Central memory CD8-positive, alpha-beta T cell (primary cell): ENCODE measurements at regions not wholly inside any gene's neighbourhood (a gene's known extent, or its start where the extent isn't known, plus 50 kb on each side); places are given as distances from the start of the nearest gene placed in this dataset.

Experiments
- ATAC-seq: fragments of 150-1000 bp; cut with Tn5 transposase; replicated peaks from 2 replicates; pipeline ENCODE4 v1.10.0; 2022; ENCODE audit warnings: mild to moderate bottlenecking, moderate FRiP score, moderate number of reproducible peaks; ENCODE audit not compliant: poor library complexity, severe bottlenecking; ENCODE audit errors: extremely low read depth
- DNase-seq, 2 donors: peaks; one replicate each; pipeline ENCODE4 v3.0.0; 2021; ENCODE audit warnings: low spot score in 2 of 2
- H3K27ac Mint-ChIP-seq: one replicate; pipeline ENCODE4 v1.8.0; 2022; ENCODE audit warnings: low read depth, mild to moderate bottlenecking, moderate library complexity, mixed read lengths
- H3K27me3 Mint-ChIP-seq: one replicate; pipeline ENCODE4 v1.8.0; 2022; ENCODE audit warnings: mixed read lengths
- H3K36me3 Mint-ChIP-seq: one replicate; pipeline ENCODE4 v1.8.0; 2022; ENCODE audit warnings: mild to moderate bottlenecking, moderate library complexity, mixed read lengths; ENCODE audit not compliant: insufficient read depth
- H3K4me1 Mint-ChIP-seq: one replicate; pipeline ENCODE4 v1.8.0; 2022; ENCODE audit warnings: mixed read lengths
- H3K4me3 Mint-ChIP-seq: one replicate; pipeline ENCODE4 v1.8.0; 2022; ENCODE audit warnings: mild to moderate bottlenecking, moderate library complexity, mixed read lengths
- H3K9me3 Mint-ChIP-seq: one replicate; pipeline ENCODE4 v1.8.0; 2022; ENCODE audit warnings: mixed read lengths

GRCh38 chr4:62588671-62589070 lies 1388.5 kb downstream of the ADGRL3 start:
- no peak overlapping the region for H3K4me3 Mint-ChIP-seq
- no peak overlapping the region for H3K27ac Mint-ChIP-seq
- no peaks in the 10 kb centered on the region for H3K36me3 Mint-ChIP-seq
- H3K9me3 Mint-ChIP-seq = peaks cover 19% of the 10 kb centered on the region
- ATAC-seq = no peak
- no peak for DNase-seq
- no peaks in the 10 kb centered on the region for H3K4me1 Mint-ChIP-seq
- no peaks in the 10 kb centered on the region for H3K27me3 Mint-ChIP-seq

- H3K36me3 Mint-ChIP-seq = no peaks in the 10 kb centered on the region
- no peak overlapping the region for H3K4me3 Mint-ChIP-seq
- no peak overlapping the region for H3K27ac Mint-ChIP-seq
- ATAC-seq (no peak), DNase-seq (no peak)
- H3K27me3 Mint-ChIP-seq = no peaks in the 10 kb centered on the region
- peaks cover 38% of the 10 kb centered on the region for H3K9me3 Mint-ChIP-seq
- H3K4me1 Mint-ChIP-seq = no peaks in the 10 kb centered on the region
These were observed 1371.4 kb downstream of the ADGRL3 start for GRCh38 chr4:62571494-62571893.

GRCh38 chr4:62560858-62561257 lies 1360.7 kb downstream of the ADGRL3 start:
- no peaks in the 10 kb centered on the region for H3K27me3 Mint-ChIP-seq
- no peak overlapping the region for H3K4me3 Mint-ChIP-seq
- DNase-seq = no peak
- H3K9me3 Mint-ChIP-seq = peaks cover 19% of the 10 kb centered on the region
- H3K36me3 Mint-ChIP-seq = no peaks in the 10 kb centered on the region
- no peak for ATAC-seq
- no peak overlapping the region for H3K27ac Mint-ChIP-seq
- no peaks in the 10 kb centered on the region for H3K4me1 Mint-ChIP-seq

GRCh38 chr4:62550121-62550520 lies 1350.0 kb downstream of the ADGRL3 start:
- no peaks in the 10 kb centered on the region for H3K27me3 Mint-ChIP-seq
- DNase-seq = no peak
- H3K36me3 Mint-ChIP-seq = no peaks in the 10 kb centered on the region
- peaks cover 18% of the 10 kb centered on the region for H3K9me3 Mint-ChIP-seq
- ATAC-seq = no peak
- no peak overlapping the region for H3K27ac Mint-ChIP-seq
- H3K4me3 Mint-ChIP-seq = no peak overlapping the region
- no peaks in the 10 kb centered on the region for H3K4me1 Mint-ChIP-seq

- Mint-ChIP-seq H3K27ac (no peak overlapping the region), H3K9me3 (peaks cover 12% of the 10 kb centered on the region), H3K4me3 (no peak overlapping the region), H3K4me1 (no peaks in the 10 kb centered on the region), H3K36me3 (no peaks in the 10 kb centered on the region), H3K27me3 (no peaks in the 10 kb centered on the region)
- DNase-seq (no peak), ATAC-seq (no peak)
These were observed 1349.5 kb downstream of the ADGRL3 start for GRCh38 chr4:62549601-62550000.

DNA sequence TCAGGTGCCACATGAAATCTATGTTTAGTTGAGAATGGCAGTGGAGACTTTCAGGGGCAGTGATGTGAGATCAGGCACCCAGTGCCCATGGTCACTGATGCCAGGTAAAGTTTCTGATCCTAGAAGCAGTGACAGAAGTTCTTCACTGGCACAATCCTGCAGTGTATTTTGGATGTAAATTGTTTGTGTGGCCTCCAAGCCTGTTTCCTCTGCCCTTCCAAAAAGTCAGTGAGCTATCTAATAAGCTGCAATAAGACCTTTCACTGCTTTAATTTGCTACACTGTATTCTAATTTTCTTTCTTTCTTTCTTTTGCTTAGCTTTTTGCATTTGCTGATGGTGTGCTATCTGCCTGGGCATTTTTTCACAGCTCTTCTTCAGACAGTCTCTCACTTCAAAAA lies 1348.6 kb downstream of the ADGRL3 start:
- no peak overlapping the region for H3K27ac Mint-ChIP-seq
- no peaks in the 10 kb centered on the region for H3K27me3 Mint-ChIP-seq
- H3K4me1 Mint-ChIP-seq = no peaks in the 10 kb centered on the region
- no peak for ATAC-seq
- no peaks in the 10 kb centered on the region for H3K36me3 Mint-ChIP-seq
- peaks cover 6% of the 10 kb centered on the region for H3K9me3 Mint-ChIP-seq
- no peak overlapping the region for H3K4me3 Mint-ChIP-seq
- no peak for DNase-seq

- no peak overlapping the region for H3K27ac Mint-ChIP-seq
- no peaks in the 10 kb centered on the region for H3K27me3 Mint-ChIP-seq
- peaks cover 7% of the 10 kb centered on the region for H3K9me3 Mint-ChIP-seq
- H3K4me1 Mint-ChIP-seq = no peaks in the 10 kb centered on the region
- ATAC-seq = no peak
- no peak overlapping the region for H3K4me3 Mint-ChIP-seq
- DNase-seq = no peak
- no peaks in the 10 kb centered on the region for H3K36me3 Mint-ChIP-seq
These were observed 1348.0 kb downstream of the ADGRL3 start for GRCh38 chr4:62548108-62548524.

GRCh38 chr4:62544428-62544827 lies 1344.3 kb downstream of the ADGRL3 start:
- Mint-ChIP-seq H3K36me3 (no peaks in the 10 kb centered on the region), H3K27ac (no peak overlapping the region), H3K9me3 (peaks cover 22% of the 10 kb centered on the region), H3K4me3 (no peak overlapping the region), H3K4me1 (no peaks in the 10 kb centered on the region), H3K27me3 (no peaks in the 10 kb centered on the region)
- ATAC-seq = no peak
- DNase-seq = no peak

DNA sequence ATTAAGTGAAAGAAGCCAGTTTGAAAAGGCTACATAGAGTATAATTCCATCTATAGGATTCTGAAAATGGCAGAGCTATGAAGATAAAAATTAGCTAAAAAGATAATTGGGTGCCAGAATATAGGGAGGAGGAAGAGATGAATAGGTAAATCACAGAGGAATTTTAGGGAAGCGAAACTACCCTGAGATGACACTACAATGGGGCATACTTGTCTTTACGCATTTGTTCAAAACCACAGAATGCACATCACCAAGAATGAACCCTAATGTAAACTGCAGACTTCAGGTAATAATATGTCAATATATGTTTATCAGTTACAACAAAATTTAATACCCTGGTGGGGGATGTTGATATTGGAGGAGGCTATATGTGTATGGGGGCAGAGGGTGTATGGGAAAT lies 1342.9 kb downstream of the ADGRL3 start:
- H3K36me3 Mint-ChIP-seq = no peaks in the 10 kb centered on the region

DNA sequence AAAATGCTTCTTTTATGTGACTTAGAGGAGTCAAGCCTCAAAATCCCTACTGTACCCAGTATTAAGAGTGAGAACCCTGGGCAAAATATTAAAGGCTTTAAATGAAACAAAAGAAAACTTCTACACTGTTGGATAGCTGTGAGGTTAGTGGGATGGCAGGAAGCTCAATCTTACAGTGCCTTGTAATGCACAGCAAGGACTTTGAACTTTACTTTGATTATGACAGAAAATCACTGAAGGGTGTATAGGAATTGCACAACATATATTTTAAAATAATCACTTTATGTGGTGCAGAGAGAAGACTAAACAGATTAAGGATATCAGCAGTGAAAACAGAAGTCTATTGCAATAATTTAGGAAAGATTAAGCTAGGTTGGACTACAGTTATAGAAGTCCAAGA lies 1333.4 kb downstream of the ADGRL3 start:
- H3K4me1 Mint-ChIP-seq = no peaks in the 10 kb centered on the region
- DNase-seq (no peak), ATAC-seq (no peak)
- no peaks in the 10 kb centered on the region for H3K27me3 Mint-ChIP-seq
- H3K9me3 Mint-ChIP-seq = peaks cover 41% of the 10 kb centered on the region
- H3K36me3 Mint-ChIP-seq = no peaks in the 10 kb centered on the region
- no peak overlapping the region for H3K4me3 Mint-ChIP-seq
- H3K27ac Mint-ChIP-seq = no peak overlapping the region

More for the DNA sequence above, 1342.9 kb downstream of the ADGRL3 start:
- Mint-ChIP-seq H3K27me3 (no peaks in the 10 kb centered on the region), H3K4me3 (no peak overlapping the region), H3K9me3 (peaks cover 20% of the 10 kb centered on the region), H3K4me1 (no peaks in the 10 kb centered on the region), H3K27ac (no peak overlapping the region)
- no peak for ATAC-seq
- no peak for DNase-seq

DNA sequence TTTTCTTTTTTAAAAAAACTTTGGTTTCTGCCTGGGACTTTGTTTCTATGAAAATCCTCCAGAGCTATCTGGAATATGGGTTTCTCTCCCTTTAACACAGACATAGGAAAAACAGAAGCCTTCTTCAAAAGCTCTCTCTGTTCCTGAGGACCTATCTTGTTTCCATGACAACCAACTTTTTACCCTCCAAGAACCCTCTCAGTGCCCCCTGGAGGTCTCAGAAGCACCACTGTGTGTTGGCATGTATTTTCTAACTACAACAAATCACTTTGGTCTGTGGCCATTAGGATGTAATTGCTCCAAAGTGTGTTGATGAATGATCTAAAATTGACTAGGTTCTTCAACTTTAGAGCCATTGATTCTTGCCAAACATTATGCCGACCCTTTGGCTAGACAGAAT lies 1331.6 kb downstream of the ADGRL3 start:
- Mint-ChIP-seq H3K4me3 (no peak overlapping the region), H3K9me3 (peaks cover 37% of the 10 kb centered on the region), H3K36me3 (no peaks in the 10 kb centered on the region), H3K27ac (no peak overlapping the region), H3K27me3 (no peaks in the 10 kb centered on the region), H3K4me1 (no peaks in the 10 kb centered on the region)
- no peak for DNase-seq
- no peak for ATAC-seq

DNA sequence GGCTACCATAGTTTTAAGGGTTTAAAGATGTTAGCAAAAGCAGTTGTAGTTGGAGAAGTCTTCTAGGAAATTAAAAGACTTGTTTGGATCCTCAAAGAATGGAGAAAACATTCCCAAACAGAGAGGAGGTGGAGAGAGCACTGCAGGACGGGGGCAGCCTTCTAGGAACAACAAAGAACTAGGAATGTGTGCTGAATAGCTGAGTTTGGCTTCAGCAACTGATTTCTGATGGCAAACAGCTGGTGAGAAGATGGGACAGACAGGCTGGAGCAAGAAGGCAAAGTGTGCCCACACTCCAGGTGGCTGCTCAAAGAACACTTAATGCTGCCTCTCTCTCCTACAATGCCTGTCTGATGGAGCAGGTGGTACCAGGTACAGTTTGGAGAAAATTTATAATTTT lies 1331.1 kb downstream of the ADGRL3 start:
- Mint-ChIP-seq H3K27me3 (no peaks in the 10 kb centered on the region), H3K4me1 (no peaks in the 10 kb centered on the region), H3K36me3 (no peaks in the 10 kb centered on the region), H3K4me3 (no peak overlapping the region), H3K9me3 (peaks cover 37% of the 10 kb centered on the region), H3K27ac (no peak overlapping the region)
- ATAC-seq (no peak), DNase-seq (no peak)

DNA sequence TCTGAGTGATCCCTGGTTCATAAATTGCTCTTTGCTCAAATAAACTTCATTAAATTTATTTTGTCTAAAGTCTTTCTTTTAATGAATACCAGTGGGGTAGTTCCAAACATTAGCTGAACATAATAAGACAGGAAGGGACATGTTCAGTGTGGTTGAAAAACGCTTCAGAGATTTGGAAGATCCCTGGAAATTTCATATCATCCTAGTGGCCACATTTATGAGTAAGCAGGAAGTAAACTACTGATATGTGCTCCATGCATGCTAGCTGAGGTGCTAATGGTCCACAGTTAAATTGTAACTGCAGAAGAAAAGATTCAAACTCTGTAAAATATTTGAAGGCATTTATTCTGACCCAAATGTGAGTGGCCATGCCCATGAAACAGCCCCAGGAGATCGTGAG lies 1328.7 kb downstream of the ADGRL3 start:
- Mint-ChIP-seq H3K4me3 (no peak overlapping the region), H3K27ac (no peak overlapping the region), H3K27me3 (no peaks in the 10 kb centered on the region), H3K36me3 (no peaks in the 10 kb centered on the region), H3K9me3 (peaks cover 37% of the 10 kb centered on the region), H3K4me1 (no peaks in the 10 kb centered on the region)
- ATAC-seq (no peak), DNase-seq (no peak)

GRCh38 chr4:62526671-62527070 lies 1326.5 kb downstream of the ADGRL3 start:
- Mint-ChIP-seq H3K9me3 (peaks cover 27% of the 10 kb centered on the region), H3K4me3 (no peak overlapping the region)

More at GRCh38 chr4:62526671-62527070, 1326.5 kb downstream of the ADGRL3 start:
- ATAC-seq = no peak
- no peak for DNase-seq
- Mint-ChIP-seq H3K27me3 (no peaks in the 10 kb centered on the region), H3K27ac (no peak overlapping the region), H3K4me1 (no peaks in the 10 kb centered on the region), H3K36me3 (no peaks in the 10 kb centered on the region)
